H1 (cell line): ENCODE measurements at regions not wholly inside any gene's neighbourhood (a gene's known extent, or its start where the extent isn't known, plus 50 kb on each side); places are given as distances from the start of the nearest gene placed in this dataset.

ENCODE experiments used
- CTCF ChIA-PET: fragments of 300-600 bp; sonication (Branson Sonifier 250); formaldehyde crosslinking; loops from one replicate; lab custom pipeline; 2021; ENCODE audit not compliant: partially characterized antibody; lab: Charles Lee
- POLR2A ChIA-PET: fragments of 300-600 bp; sonication (Branson Sonifier 250); formaldehyde crosslinking; loops from one replicate; lab custom pipeline; 2021; ENCODE audit warnings: inconsistent platforms; ENCODE audit not compliant: partially characterized antibody; lab: Charles Lee
- DNase-seq, 2 experiments: peaks; one replicate each; pipeline versions ENCODE4 v3.0.0 to v3.0.0-alpha.2; 2010 to 2022; ENCODE audit warnings: low spot score in 2 of 2, low read depth in 1 of 2, mixed read lengths in 1 of 2
- FAIRE-seq: peaks from 2 replicates; lab custom pipeline; 2011; peaks lifted over from hg19 to GRCh38; lab: Jason Lieb, UNC
- H2AFZ ChIP-seq: 2 replicates; pipeline ENCODE4 v1.8.1; 2012; ENCODE audit warnings: low read length, inconsistent platforms
- H2AK5ac ChIP-seq: 2 replicates; pipeline ENCODE4 v1.6.1; 2013; ENCODE audit warnings: low read depth, low read length
- H2BK120ac ChIP-seq: replicated peaks from 2 replicates; pipeline ENCODE3; 2013; ENCODE audit warnings: low read depth, low read length, inconsistent platforms
- H2BK12ac ChIP-seq: 2 replicates; pipeline ENCODE4 v1.6.1; 2013; ENCODE audit warnings: low read depth, low read length
- H2BK15ac ChIP-seq: 2 replicates; pipeline ENCODE4 v1.6.1; 2013; ENCODE audit warnings: low read length
- H2BK20ac ChIP-seq: 2 replicates; pipeline ENCODE4 v1.6.1; 2013; ENCODE audit warnings: low read length
- H2BK5ac ChIP-seq: 2 replicates; pipeline ENCODE4 v1.6.1; 2013; ENCODE audit warnings: low read depth, low read length
- H3K14ac ChIP-seq: 2 replicates; pipeline ENCODE4 v1.6.1; 2013; ENCODE audit warnings: inconsistent platforms; ENCODE audit not compliant: insufficient read length
- H3K18ac ChIP-seq: 2 replicates; pipeline ENCODE4 v1.6.1; 2013; ENCODE audit warnings: low read length; ENCODE audit errors: extremely low read depth
- H3K23ac ChIP-seq: 2 replicates; pipeline ENCODE4 v1.6.1; 2013; ENCODE audit warnings: inconsistent platforms; ENCODE audit not compliant: insufficient read length
- H3K23me2 ChIP-seq: 2 replicates; pipeline ENCODE4 v1.6.1; 2013; ENCODE audit warnings: low read depth, low read length
- H3K27ac ChIP-seq: 2 replicates; pipeline ENCODE4 v1.6.1; 2011; ENCODE audit warnings: low read depth, low read length, inconsistent platforms
- H3K27me3 ChIP-seq, 4 experiments: replicated peaks in 1 of 4; 1 replicate in 1 of 4; 2 replicates in 3 of 4; pipeline versions ENCODE4 v1.6.1 to v1.8.1; 2011 to 2013; ENCODE audit warnings: low read length in 3 of 4, mild to moderate bottlenecking in 3 of 4, inconsistent platforms in 2 of 4, mixed read lengths in 2 of 4, moderate library complexity in 1 of 4; ENCODE audit not compliant: control insufficient read depth in 3 of 4, insufficient read depth in 3 of 4; ENCODE audit errors: extremely low read depth in 1 of 4
- H3K36me3 ChIP-seq, 4 experiments: 2 replicates each; pipeline versions ENCODE4 v1.6.1 to v1.8.1; 2011 to 2013; ENCODE audit warnings: mild to moderate bottlenecking in 4 of 4, low read length in 3 of 4, moderate library complexity in 2 of 4, control low read depth in 1 of 4, inconsistent platforms in 1 of 4; ENCODE audit not compliant: insufficient read depth in 4 of 4, control insufficient read depth in 2 of 4
- H3K4ac ChIP-seq: replicated peaks from 2 replicates; pipeline ENCODE3; 2013; ENCODE audit warnings: low read length, low read depth, mixed read lengths, inconsistent platforms; ENCODE audit not compliant: insufficient read length
- H3K4me1 ChIP-seq, 4 experiments: replicated peaks in 1 of 4; 1 replicate in 1 of 4; 2 replicates in 3 of 4; pipeline versions ENCODE4 v1.6.1 to v1.8.1; 2011 to 2013; ENCODE audit warnings: low read length in 3 of 4, inconsistent platforms in 2 of 4, mixed read lengths in 1 of 4; ENCODE audit not compliant: insufficient read depth in 4 of 4, control insufficient read depth in 3 of 4
- H3K4me2 ChIP-seq, 2 experiments: 2 replicates each; pipeline versions ENCODE4 v1.6.1 to v1.8.1; 2011 to 2013; ENCODE audit warnings: low read depth in 2 of 2, low read length in 2 of 2, control low read depth in 1 of 2, inconsistent platforms in 1 of 2, mild to moderate bottlenecking in 1 of 2; ENCODE audit not compliant: insufficient read depth in 1 of 2
- H3K4me3 ChIP-seq, 4 experiments: fragments of 200-600, 300-600 bp in 1 of 4; sonication (generic), shearing (Covaris generic), sonication (Bioruptor Twin) in 1 of 4; 2 replicates each; pipeline versions ENCODE4 v1.5.1 to v1.8.1; 2011 to 2016; ENCODE audit warnings: low read length in 4 of 4, low read depth in 3 of 4, control low read depth in 2 of 4, inconsistent platforms in 2 of 4, mild to moderate bottlenecking in 2 of 4, mixed read lengths in 1 of 4, moderate library complexity in 1 of 4; ENCODE audit not compliant: insufficient read depth in 2 of 4; ENCODE audit errors: extremely low read depth in 1 of 4
- H3K56ac ChIP-seq: replicated peaks from 2 replicates; pipeline ENCODE3; 2013; ENCODE audit warnings: low read depth, mild to moderate bottlenecking, mixed read lengths, low read length, inconsistent platforms; ENCODE audit not compliant: insufficient read length
- H3K79me1 ChIP-seq: 2 replicates; pipeline ENCODE4 v1.6.1; 2013; ENCODE audit warnings: low read depth, low read length, control low read depth
- H3K79me2 ChIP-seq, 2 experiments: 2 replicates each; pipeline versions ENCODE4 v1.6.1 to v1.8.1; 2012 to 2013; ENCODE audit warnings: low read length in 2 of 2, mild to moderate bottlenecking in 2 of 2, inconsistent platforms in 1 of 2; ENCODE audit not compliant: insufficient read depth in 2 of 2, control insufficient read depth in 1 of 2
- H3K9ac ChIP-seq, 4 experiments: replicated peaks in 1 of 4; 1 replicate in 1 of 4; 2 replicates in 3 of 4; pipeline versions ENCODE4 v1.6.1 to v1.8.1; 2011 to 2013; ENCODE audit warnings: low read depth in 3 of 4, low read length in 3 of 4, control low read depth in 2 of 4, mild to moderate bottlenecking in 2 of 4, moderate library complexity in 2 of 4, inconsistent platforms in 1 of 4; ENCODE audit errors: extremely low read depth in 1 of 4
- H3K9me3 ChIP-seq, 2 experiments: 2 replicates each; pipeline versions ENCODE4 v1.6.1 to v1.8.1; 2012 to 2013; ENCODE audit warnings: mild to moderate bottlenecking in 2 of 2, moderate library complexity in 2 of 2, control low read depth in 1 of 2, inconsistent platforms in 1 of 2, low read depth in 1 of 2, low read length in 1 of 2, mixed read lengths in 1 of 2; ENCODE audit not compliant: insufficient read depth in 2 of 2
- H4K20me1 ChIP-seq, 2 experiments: replicated peaks in 1 of 2; 2 replicates each; pipeline versions ENCODE3 to v1.8.1; 2011 to 2013; ENCODE audit warnings: inconsistent platforms in 2 of 2, low read length in 2 of 2, mild to moderate bottlenecking in 1 of 2; ENCODE audit not compliant: insufficient read depth in 2 of 2, control insufficient read depth in 1 of 2
- H4K5ac ChIP-seq: 2 replicates; pipeline ENCODE4 v1.6.1; 2013; ENCODE audit warnings: low read length, low read depth, mixed read lengths, inconsistent platforms; ENCODE audit not compliant: insufficient read length
- H4K8ac ChIP-seq: 2 replicates; pipeline ENCODE4 v1.8.0; 2013; ENCODE audit warnings: mild to moderate bottlenecking, moderate library complexity, low read length, inconsistent platforms; ENCODE audit not compliant: insufficient read depth; ENCODE audit errors: extremely low read depth
- H4K91ac ChIP-seq: replicated peaks from 2 replicates; pipeline ENCODE3; 2013; ENCODE audit warnings: low read length, mixed read lengths, inconsistent platforms; ENCODE audit not compliant: insufficient read length
- BACH1 ChIP-seq: IDR thresholded peaks from 2 replicates; pipeline ENCODE4 v1.6.1; 2012; ENCODE audit warnings: low read length, improper control_type of control experiment
- BCL11A ChIP-seq, 2 experiments: IDR thresholded peaks; one replicate each; pipeline ENCODE4 v1.6.1; 2011; ENCODE audit warnings: low read depth in 2 of 2, low read length in 2 of 2, mild to moderate bottlenecking in 2 of 2
- BRCA1 ChIP-seq: IDR thresholded peaks from 2 replicates; pipeline ENCODE4 v1.6.1; 2012; ENCODE audit warnings: low read depth, low read length, improper control_type of control experiment
- CREB1 ChIP-seq: IDR thresholded peaks from 2 replicates; pipeline ENCODE4 v1.6.1; 2012; ENCODE audit warnings: inconsistent platforms
- EP300 ChIP-seq, 2 experiments: IDR thresholded peaks; 1 replicate in 1 of 2; 2 replicates in 1 of 2; pipeline ENCODE4 v1.6.1; 2011 to 2012; ENCODE audit warnings: low read depth in 2 of 2, low read length in 2 of 2, mild to moderate bottlenecking in 2 of 2, borderline replicate concordance in 1 of 2, inconsistent platforms in 1 of 2, moderate library complexity in 1 of 2
- EZH2 ChIP-seq: fragments of 200-600 bp; sonication (generic); IDR thresholded peaks from 2 replicates; pipeline ENCODE4 v1.7.1; 2012; ENCODE audit warnings: low read depth, mild to moderate bottlenecking, moderate library complexity, low read length, inconsistent platforms; ENCODE audit not compliant: severe bottlenecking
- HDAC2 ChIP-seq, 2 experiments: fragments of 300-600 bp in 1 of 2; sonication (generic) in 1 of 2; IDR thresholded peaks; 2 replicates each; pipeline ENCODE4 v1.6.1; 2011 to 2012; ENCODE audit warnings: low read depth in 2 of 2, low read length in 2 of 2, mild to moderate bottlenecking in 2 of 2, moderate library complexity in 2 of 2, borderline replicate concordance in 1 of 2, inconsistent platforms in 1 of 2
- KDM4A ChIP-seq: IDR thresholded peaks from one replicate; pipeline ENCODE4 v1.7.1; 2012; ENCODE audit warnings: low read depth, mild to moderate bottlenecking, moderate library complexity, low read length, inconsistent platforms; ENCODE audit not compliant: severe bottlenecking
- RAD21 ChIP-seq, 2 experiments: IDR thresholded peaks in 1 of 2; conservative IDR thresholded peaks in 1 of 2; 2 replicates each; pipeline ENCODE4 v1.6.1; 2011; ENCODE audit warnings: low read depth in 2 of 2, low read length in 2 of 2, improper control_type of control experiment in 1 of 2, inconsistent platforms in 1 of 2, mild to moderate bottlenecking in 1 of 2, moderate library complexity in 1 of 2
- RBBP5 ChIP-seq: IDR thresholded peaks from 2 replicates; pipeline ENCODE4 v1.7.1; 2012; ENCODE audit warnings: low read depth, mild to moderate bottlenecking, inconsistent platforms, low read length, moderate library complexity, borderline replicate concordance
- TAF1 ChIP-seq: IDR thresholded peaks from 2 replicates; pipeline ENCODE4 v1.6.1; 2011; ENCODE audit warnings: mild to moderate bottlenecking, low read depth, low read length
- WGBS, 2 experiments: shearing (Covaris generic) in 1 of 2; methylation state at CpG; one replicate each; pipeline versions ENCODE4 v1.1.6 to v1.1.7; 2013 to 2015; ENCODE audit warnings: low lambda C conversion rate in 2 of 2, mixed read lengths in 2 of 2, inconsistent platforms in 1 of 2, low coverage in 1 of 2, missing lambda C conversion rate in 1 of 2; ENCODE audit not compliant: insufficient replicate concordance in 2 of 2, insufficient coverage in 1 of 2, insufficient read length in 1 of 2; ENCODE audit errors: extremely low coverage in 1 of 2, missing lambda C conversion rate in 1 of 2; 5-methylcytosine and 5-hydroxymethylcytosine counted together

DNA sequence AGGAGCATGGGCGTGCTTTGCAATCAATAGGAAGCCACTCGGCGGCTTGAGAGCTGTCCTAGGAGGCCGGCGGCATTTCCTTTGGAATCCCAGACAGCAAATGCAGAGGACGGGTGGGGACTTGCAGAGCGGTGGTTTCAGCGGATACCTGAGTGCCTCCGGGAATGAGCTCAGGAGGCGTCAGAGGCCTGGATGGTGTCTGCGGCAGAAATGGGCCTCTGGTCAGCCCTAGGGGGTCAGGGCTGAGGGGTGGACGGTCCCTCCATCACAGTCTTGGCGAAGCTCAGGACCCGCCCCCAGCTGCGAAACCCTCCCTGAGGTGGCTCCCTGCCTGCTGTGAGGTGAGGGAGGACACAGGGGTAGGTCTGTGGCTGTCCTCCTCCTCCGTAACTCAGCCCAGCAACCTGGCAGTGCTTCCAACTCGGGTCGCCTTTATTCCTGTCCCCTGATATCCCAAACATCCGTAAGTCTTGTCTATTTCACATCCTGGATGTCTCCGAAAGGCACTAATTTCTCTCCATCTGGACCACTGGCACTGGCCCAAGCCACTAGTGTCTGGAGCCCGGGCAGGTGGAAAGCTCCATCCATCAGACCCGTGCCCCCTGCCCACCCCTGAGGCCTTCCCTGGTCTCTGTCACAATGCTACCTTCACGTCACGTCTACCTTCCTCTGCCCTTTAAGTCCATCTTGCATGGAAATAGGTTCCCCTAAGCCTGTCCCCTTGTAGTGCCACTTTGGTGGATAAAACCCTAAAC is 686.6 kb downstream of the BRD1 start:
- FAIRE-seq: no peak
- Histone ChIP-seq H3K56ac (no peak overlapping the region), H2BK5ac (no peak overlapping the region), H2BK120ac (no peak overlapping the region), H3K23me2 (peaks cover 8% of the 10 kb centered on the region; the same call in 1 of the 2 replicates), H3K27me3 (no peaks in the 10 kb centered on the region), H3K79me2 (no peaks in the 10 kb centered on the region), H3K9ac (no peak overlapping the region), H4K20me1 (no peaks in the 10 kb centered on the region), H4K5ac (no peak overlapping the region), H3K4me2 (no peak overlapping the region), H2AK5ac (no peak overlapping the region), H3K23ac (no peak overlapping the region), H3K9me3 (no peaks in the 10 kb centered on the region), H3K4ac (no peak overlapping the region), H2BK15ac (no peak overlapping the region), H2BK12ac (peak overlapping the region; percentile 60; the same call in 1 of the 2 replicates), H2AFZ (no peak overlapping the region), H3K4me3 (no peak overlapping the region), H4K8ac (peak overlapping the region; percentile 45; the same call in 1 of the 2 replicates), H3K14ac (no peak overlapping the region), H2BK20ac (no peak overlapping the region), H3K27ac (no peak overlapping the region), H4K91ac (no peak overlapping the region), H3K79me1 (no peaks in the 10 kb centered on the region), H3K4me1 (no peaks in the 10 kb centered on the region; a peak in 1 of 7 replicates), H3K18ac (no peak overlapping the region), H3K36me3 (no peaks in the 10 kb centered on the region)
- POLR2A ChIA-PET: no interaction called here
- no peak for DNase-seq
- WGBS, 2 experiments: 89% methylated on average over 24 of the region's 24 CpGs; no CpG with 5 or more reads in 1 of the 2 experiments
- CTCF ChIA-PET: interaction anchor here (1.0 to 1.6 kb wide), 4 partner anchors 11 to 95 kb away, joined by 3 to 4 read pairs (median 3); no protein-coding TSS in a partner anchor
- TF ChIP-seq BACH1: no peak
- no peak for TF ChIP-seq CREB1
- no peak for TF ChIP-seq RAD21 (IDR thresholded peaks at IDR 0.05 in 1 of 2, conservative IDR thresholded peaks at IDR 0.05 in 1 of 2; ENCODE audit: low read depth in 2 of 2, low read length in 2 of 2)
- TF ChIP-seq EP300 (IDR thresholded peaks at IDR 0.05; ENCODE audit: borderline replicate concordance in 1 of 2, low read depth in 2 of 2, low read length in 2 of 2): no peak
- no peak for TF ChIP-seq BRCA1
- no peak for TF ChIP-seq EZH2
- TF ChIP-seq KDM4A: no peak
- TF ChIP-seq HDAC2 (IDR thresholded peaks at IDR 0.05; ENCODE audit: borderline replicate concordance in 1 of 2, low read depth in 2 of 2, low read length in 2 of 2): no peak
- TF ChIP-seq TAF1: no peak
- TF ChIP-seq BCL11A (IDR thresholded peaks at IDR 0.05; ENCODE audit: low read depth in 2 of 2, low read length in 2 of 2): no peak
- TF ChIP-seq RBBP5: no peak
